GM21723 (cell line): ENCODE measurements at regions not wholly inside any gene's neighbourhood (a gene's known extent, or its start where the extent isn't known, plus 50 kb on each side); places are given as distances from the start of the nearest gene placed in this dataset.

Source experiments
- ATAC-seq: cut with Tn5 transposase; IDR thresholded peaks from one replicate; pipeline ENCODE4 v1.9.1; 2021; ENCODE audit warnings: mild to moderate bottlenecking, moderate library complexity; ENCODE audit not compliant: unreplicated experiment

DNA sequence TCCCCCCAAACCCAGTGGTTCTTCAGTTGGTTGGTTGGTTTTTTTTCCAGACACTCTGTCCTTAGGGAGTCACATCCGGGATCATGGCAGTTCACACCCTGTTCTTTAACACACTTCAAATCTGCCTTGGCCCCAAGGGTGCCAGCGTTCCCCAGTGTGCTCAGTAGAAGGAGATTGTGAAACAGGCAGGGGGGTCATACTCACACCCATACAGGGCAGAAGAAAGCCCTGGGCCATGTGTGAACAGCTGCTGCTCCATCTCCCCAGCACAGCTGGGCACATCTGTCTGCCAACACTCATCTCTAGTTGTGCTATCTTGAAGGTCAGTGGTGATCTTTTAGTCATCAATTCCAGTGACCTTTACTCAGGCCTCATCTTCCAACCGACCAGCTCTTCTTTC is 64.4 kb upstream of the FUT8 start:
- ATAC-seq: no peak

DNA sequence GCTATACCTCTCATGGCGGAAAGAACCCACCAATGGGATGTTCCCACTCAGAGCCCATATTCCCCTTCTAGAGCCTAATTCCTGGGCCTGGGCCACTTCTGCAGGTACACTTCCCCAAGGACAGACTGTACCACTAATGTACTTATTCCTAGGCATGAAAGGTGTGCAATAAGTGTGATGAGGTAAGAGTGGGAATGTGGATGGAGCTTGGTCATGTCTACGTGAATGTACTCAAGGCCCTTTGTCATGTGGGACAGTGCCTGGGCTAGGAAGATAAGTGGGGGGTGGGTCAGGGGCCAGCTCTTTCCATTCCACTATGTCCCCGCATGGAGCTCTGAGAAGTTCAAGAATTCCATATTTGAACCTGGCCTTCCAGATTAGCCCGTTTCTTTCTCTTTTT is 63.4 kb upstream of the FUT8 start:
- ATAC-seq: no peak

GRCh38 chr14:65351493-65352194 is 60.9 kb upstream of the FUT8 start:
- peak; percentile 61 for ATAC-seq

DNA sequence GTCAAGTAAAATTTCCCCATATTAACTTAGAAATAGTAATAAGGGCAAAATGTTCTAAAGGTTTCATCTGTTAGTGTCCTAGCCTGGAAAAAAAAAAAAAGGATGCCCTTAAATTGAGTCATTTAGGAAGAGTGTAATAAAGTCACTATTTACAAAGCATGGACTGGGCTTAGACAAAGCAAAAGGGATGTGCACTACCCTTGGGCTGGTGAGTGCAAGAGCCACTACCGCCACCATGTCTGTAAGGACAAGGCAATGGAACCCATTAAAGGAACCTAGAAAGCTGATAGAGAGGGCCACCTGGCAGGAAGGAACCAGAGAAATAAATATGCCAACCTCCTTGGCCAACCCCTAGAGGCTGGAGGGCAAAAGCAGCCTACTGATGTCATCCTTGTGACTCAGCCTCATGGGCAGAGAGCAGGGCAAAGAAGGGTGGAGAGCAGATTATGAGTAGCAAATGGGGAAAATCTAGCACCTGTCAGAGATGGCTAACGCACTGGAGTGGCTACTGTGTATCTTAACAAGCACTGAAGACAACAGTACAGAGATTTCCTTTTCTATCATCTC is 59.5 kb upstream of the FUT8 start:
- ATAC-seq: no peak

GRCh38 chr14:65354131-65354530 is 58.4 kb upstream of the FUT8 start:
- no peak for ATAC-seq

- ATAC-seq: no peak
Observed at GRCh38 chr14:65354715-65355114, 57.8 kb upstream of the FUT8 start.

- no peak for ATAC-seq
Observed at GRCh38 chr14:65356327-65356836, 56.1 kb upstream of the FUT8 start.

GRCh38 chr14:65357113-65357512 is 55.4 kb upstream of the FUT8 start:
- peak; percentile 44 for ATAC-seq

DNA sequence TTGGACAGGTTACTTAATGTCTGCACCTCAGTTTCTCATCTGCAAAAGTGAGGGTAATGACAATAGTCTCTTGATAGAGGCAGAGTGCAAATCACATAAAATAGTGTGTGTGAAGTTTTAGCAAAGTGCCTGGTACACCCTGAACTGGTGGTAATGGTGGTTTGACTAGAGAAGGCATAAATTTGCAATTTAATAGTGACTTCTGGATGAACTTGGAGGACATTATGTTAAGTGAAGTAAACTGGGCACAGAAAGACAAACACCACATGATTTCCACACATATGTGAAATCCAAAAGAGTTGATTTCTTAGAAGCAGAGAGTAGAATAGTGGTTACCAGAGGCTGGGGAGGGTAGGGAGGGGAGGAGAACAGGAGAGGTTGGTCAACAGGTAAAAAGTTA is 54.8 kb upstream of the FUT8 start:
- no peak for ATAC-seq

DNA sequence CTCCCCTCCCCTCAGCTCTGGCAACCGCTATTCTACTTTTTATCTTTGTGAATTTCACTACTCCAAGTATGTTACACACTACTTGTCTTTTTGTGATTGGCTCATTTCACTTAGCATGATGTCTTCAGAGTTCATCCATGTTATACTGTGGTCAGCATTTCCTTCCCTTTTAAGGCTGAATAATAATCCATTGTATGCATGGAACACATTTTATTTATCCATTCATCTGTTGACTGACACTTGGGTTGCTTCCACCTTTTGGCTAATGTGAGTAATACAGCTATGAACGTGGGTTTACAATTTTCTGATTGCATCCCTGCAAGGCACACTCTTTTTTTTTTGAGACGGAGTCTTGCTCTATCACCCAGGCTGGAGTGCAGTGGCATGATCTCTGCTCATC is 53.0 kb upstream of the FUT8 start:
- no peak for ATAC-seq

DNA sequence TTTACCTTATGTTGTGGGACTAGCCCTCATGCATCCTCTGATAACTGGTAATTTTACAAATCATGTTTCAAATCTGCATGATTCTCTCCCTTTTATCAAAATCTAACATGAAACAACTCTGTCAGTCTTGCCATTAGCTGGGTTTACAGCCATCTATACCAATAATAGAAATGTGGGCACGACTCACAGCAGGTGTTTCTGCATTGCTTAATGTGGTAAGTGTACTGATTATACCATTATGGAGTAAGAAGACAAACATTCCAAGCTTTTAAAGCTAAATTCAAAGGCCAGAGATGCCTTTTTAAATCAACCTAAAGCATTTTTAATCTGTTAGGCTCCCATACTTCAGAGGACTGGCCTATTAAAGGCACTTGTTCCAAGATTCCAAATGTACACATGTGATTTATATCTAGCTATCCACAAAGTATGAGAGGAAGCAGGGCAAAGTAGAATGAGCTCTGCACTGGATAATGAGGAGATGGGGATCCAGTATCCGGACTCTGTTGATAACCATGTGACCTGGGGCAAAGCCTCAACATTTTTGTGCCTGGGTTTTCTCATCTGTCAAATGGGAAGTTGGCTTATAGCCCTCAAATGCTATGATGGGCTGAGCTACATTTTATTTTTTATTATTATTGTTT is 52.3 kb upstream of the FUT8 start:
- no peak for ATAC-seq

DNA sequence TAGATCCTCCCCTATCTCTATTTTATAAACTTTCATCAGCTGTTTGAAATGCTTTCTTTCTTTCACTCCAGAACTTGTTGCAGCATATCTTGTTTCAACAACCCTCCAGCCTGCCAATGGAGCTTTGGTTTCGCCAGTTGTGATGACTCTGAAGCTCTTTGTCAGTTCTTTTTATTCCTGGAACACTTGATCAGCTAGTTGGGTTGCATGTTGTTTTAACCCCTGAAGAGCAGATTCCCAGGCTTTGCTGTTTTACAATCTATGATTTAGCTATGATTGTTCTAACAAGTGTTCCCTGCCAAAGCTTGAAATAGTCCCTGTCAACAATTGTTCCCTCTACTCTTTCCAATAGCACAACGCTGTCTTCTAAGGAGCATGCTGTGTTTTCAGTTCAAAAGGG is 50.6 kb upstream of the FUT8 start:
- no peak for ATAC-seq
